HCT116 (cell line): ENCODE measurements at regions not wholly inside any gene's neighbourhood (a gene's known extent, or its start where the extent isn't known, plus 50 kb on each side); places are given as distances from the start of the nearest gene placed in this dataset.
"Not testable (repeated sequence)": the region's sequence is repeated elsewhere in the genome, so short reads cannot be mapped to it uniquely, and the experiment has no call there.

ENCODE experiments used
- ATAC-seq: fragments of 200-7000 bp; cut with Tn5 transposase; 2 replicates; pipeline ENCODE4 v1.9.1; 2020; ENCODE audit warnings: mild to moderate bottlenecking, moderate library complexity
- BruUV-seq: library from RNA; stranded (reverse); fragments of 400-500 nt; replicated peaks from 2 replicates; lab custom pipeline; 2021; lab: Mats Ljungman, UMichigan
- CTCF ChIA-PET: fragments of 300-600 bp; sonication (Branson Sonifier 250); formaldehyde crosslinking; loops from one replicate; lab custom pipeline; 2021; ENCODE audit warnings: antibody characterized with exemption; lab: Charles Lee
- POLR2A ChIA-PET: fragments of 300-600, 350-600 bp; sonication (Branson Sonifier 250); formaldehyde crosslinking; loops from one replicate; lab custom pipeline; 2021; ENCODE audit warnings: antibody characterized with exemption; lab: Charles Lee
- RAD21 ChIA-PET, 2 experiments: fragments of 300-600 bp; sonication (Branson Sonifier 250); formaldehyde crosslinking; loops; one replicate each; lab custom pipeline; 2023; ENCODE audit warnings: low total read pairs in 2 of 2; ENCODE audit not compliant: uncharacterized antibody in 2 of 2, unreplicated experiment in 2 of 2, low non-redundant PET in 1 of 2; lab: Charles Lee
- DNase-seq: peaks from one replicate; pipeline ENCODE4 v3.0.0-alpha.2; 2010; ENCODE audit warnings: low read depth, low spot score
- H2AFZ ChIP-seq: fragments of 200-600 bp; shearing (Covaris generic), sonication (generic); 2 replicates; pipeline ENCODE4 v1.6.1; 2017; ENCODE audit warnings: low read depth, mixed run types, mixed read lengths, antibody characterized with exemption, low read length; ENCODE audit not compliant: poor library complexity, severe bottlenecking
- H3K27ac ChIP-seq: 2 replicates; pipeline ENCODE4 v1.5.1; 2012; ENCODE audit warnings: low read depth, low read length
- H3K27me3 ChIP-seq: fragments of 200-600 bp; sonication (generic); 2 replicates; pipeline ENCODE4 v1.6.1; 2016; ENCODE audit warnings: mixed run types, low read length, mixed read lengths; ENCODE audit not compliant: insufficient read depth
- H3K36me3 ChIP-seq, 2 experiments: fragments of 200-500 bp in 1 of 2; fragments of 200-600 bp in 1 of 2; sonication (Bioruptor generic) in 1 of 2; sonication (generic) in 1 of 2; 2 replicates each; pipeline versions ENCODE4 v1.5.1 to v1.6.1; 2014 to 2016; ENCODE audit warnings: low read length in 2 of 2, inconsistent platforms in 1 of 2, mixed read lengths in 1 of 2, mixed run types in 1 of 2; ENCODE audit not compliant: insufficient read depth in 2 of 2, control insufficient read depth in 1 of 2
- H3K4me1 ChIP-seq, 2 experiments: fragments of 200-600 bp in 1 of 2; sonication (generic) in 1 of 2; 2 replicates each; pipeline versions ENCODE4 v1.5.1 to v1.6.1; 2012 to 2017; ENCODE audit warnings: low read length in 2 of 2, inconsistent platforms in 1 of 2, mild to moderate bottlenecking in 1 of 2, mixed read lengths in 1 of 2, mixed run types in 1 of 2, moderate library complexity in 1 of 2; ENCODE audit not compliant: insufficient read depth in 2 of 2, control insufficient read depth in 1 of 2
- H3K4me2 ChIP-seq: fragments of 200-600 bp; sonication (generic); 2 replicates; pipeline ENCODE4 v1.6.1; 2017; ENCODE audit warnings: mixed run types, low read length, mixed read lengths
- H3K4me3 ChIP-seq, 2 experiments: fragments of 200-600 bp in 1 of 2; sonication (generic) in 1 of 2; replicated peaks in 1 of 2; 2 replicates each; pipeline ENCODE4 v1.5.1; 2011 to 2016; ENCODE audit warnings: low read length in 2 of 2, control low read depth in 1 of 2, low read depth in 1 of 2, mild to moderate bottlenecking in 1 of 2, mixed read lengths in 1 of 2, mixed run types in 1 of 2
- H3K79me2 ChIP-seq: fragments of 200-600 bp; sonication (generic); 2 replicates; pipeline ENCODE4 v1.6.1; 2017; ENCODE audit warnings: mild to moderate bottlenecking, mixed run types, low read length, moderate library complexity, mixed read lengths; ENCODE audit not compliant: insufficient read depth
- H3K9ac ChIP-seq: fragments of 200-600 bp; sonication (generic); 2 replicates; pipeline ENCODE4 v1.6.1; 2016; ENCODE audit warnings: low read length, mixed read lengths
- H3K9me2 ChIP-seq: fragments of 200-600 bp; sonication (generic), shearing (Covaris generic); 2 replicates; pipeline ENCODE4 v1.6.1; 2017; ENCODE audit warnings: mixed run types, mild to moderate bottlenecking, moderate library complexity; ENCODE audit not compliant: insufficient read depth
- H3K9me3 ChIP-seq, 2 experiments: fragments of 200-500 bp in 1 of 2; fragments of 200-600 bp in 1 of 2; sonication (Bioruptor generic) in 1 of 2; sonication (generic) in 1 of 2; 2 replicates each; pipeline ENCODE4 v1.6.1; 2014 to 2017; ENCODE audit warnings: low read length in 2 of 2, mixed read lengths in 2 of 2, inconsistent platforms in 1 of 2, low read depth in 1 of 2, mild to moderate bottlenecking in 1 of 2, mixed run types in 1 of 2, moderate library complexity in 1 of 2; ENCODE audit not compliant: control insufficient read depth in 1 of 2, insufficient read depth in 1 of 2
- H4K20me1 ChIP-seq: fragments of 200-600 bp; sonication (generic), shearing (Covaris generic); 2 replicates; pipeline ENCODE4 v1.6.1; 2017; ENCODE audit warnings: mixed run types, mild to moderate bottlenecking, moderate library complexity; ENCODE audit not compliant: insufficient read depth
- EZH2 ChIP-seq: fragments of 200-600 bp; sonication (generic); IDR thresholded peaks from 2 replicates; pipeline ENCODE4 v1.6.1; 2017; ENCODE audit warnings: antibody characterized with exemption, mixed run types
- RAD21 ChIP-seq: IDR thresholded peaks from 2 replicates; pipeline ENCODE4 v1.6.1; 2012; ENCODE audit warnings: low read depth, mild to moderate bottlenecking
- intact Hi-C: fragments of 100-400 bp; cut with micrococcal nuclease; formaldehyde crosslinking; loops from 2 replicates; pipeline ENCODE4 v1.10.0; 2022

GRCh38 chr5:4614088-4614487, 526.0 kb upstream of the ADAMTS16 start:
- Histone ChIP-seq H3K9me2 (no peaks in the 10 kb centered on the region), H3K9ac (no peak overlapping the region), H3K79me2 (no peaks in the 10 kb centered on the region), H3K36me3 (no peaks in the 10 kb centered on the region), H4K20me1 (no peaks in the 10 kb centered on the region), H3K27me3 (no peaks in the 10 kb centered on the region), H3K27ac (no peak overlapping the region), H3K4me1 (no peaks in the 10 kb centered on the region), H3K9me3 (peaks cover 0 to 16% of the 10 kb centered on the region in 2 experiments; a peak in 2 of 4 replicates), H2AFZ (no peak overlapping the region), H3K4me2 (no peak overlapping the region), H3K4me3 (no peak overlapping the region)
- ChIA-PET RAD21 (no interaction called here), CTCF (no interaction called here), POLR2A (no interaction called here)
- no peak for TF ChIP-seq RAD21
- no peak for TF ChIP-seq EZH2
- intact Hi-C loops: no loop called here
- DNase-seq (no peak), ATAC-seq (no peak)
- no TSS peak for BruUV-seq

- H3K27me3 ChIP-seq, POLR2A ChIA-PET: not testable (repeated sequence)
- peaks cover 0 to 16% of the 10 kb centered on the region in 2 experiments; a peak in 2 of 4 replicates for H3K9me3 ChIP-seq
Measured at GRCh38 chr5:4615369-4615768, 524.8 kb upstream of the ADAMTS16 start.

More at GRCh38 chr5:4615369-4615768, 524.8 kb upstream of the ADAMTS16 start:
- CTCF ChIA-PET, H3K4me3 ChIP-seq, H3K9me2 ChIP-seq, H3K9ac ChIP-seq, RAD21 ChIA-PET, H3K4me1 ChIP-seq, DNase-seq, H3K36me3 ChIP-seq, H3K27ac ChIP-seq, ATAC-seq, BruUV-seq, H4K20me1 ChIP-seq, H2AFZ ChIP-seq, H3K79me2 ChIP-seq, intact Hi-C loops, H3K4me2 ChIP-seq: not testable (repeated sequence)
